Gastroesophageal sphincter (tissue), 4 donors: ENCODE measurements at regions not wholly inside any gene's neighbourhood (a gene's known extent, or its start where the extent isn't known, plus 50 kb on each side); places are given as distances from the start of the nearest gene placed in this dataset.

ENCODE experiments used
- ATAC-seq: fragments of 150-250 bp; one replicate; pipeline ENCODE4 v1.9.1; 2016; ENCODE audit warnings: mild to moderate bottlenecking, moderate library complexity
- H3K27ac ChIP-seq, 4 donors: fragments of 200-600 bp; sonication (generic) in 3 of 4; 1 replicate in 3 of 4; 2 replicates in 1 of 4; pipeline ENCODE4 v1.5.1; 2016 to 2019
- H3K27me3 ChIP-seq: fragments of 200-600 bp; sonication (generic); one replicate; pipeline ENCODE4 v1.5.1; 2019
- H3K36me3 ChIP-seq, 2 donors: fragments of 200-600 bp; sonication (generic); one replicate each; pipeline ENCODE4 v1.5.1; 2019; ENCODE audit warnings: control low read depth in 1 of 2
- H3K4me1 ChIP-seq, 3 donors: fragments of 200-600 bp; sonication (generic); 1 replicate in 2 of 3; 2 replicates in 1 of 3; pipeline ENCODE4 v1.5.1; 2016 to 2019; ENCODE audit warnings: control low read depth in 2 of 3
- H3K4me3 ChIP-seq, 2 donors: fragments of 200-600 bp; sonication (generic); one replicate each; pipeline ENCODE4 v1.5.1; 2019; ENCODE audit warnings: mild to moderate bottlenecking in 1 of 2, moderate library complexity in 1 of 2
- H3K9me3 ChIP-seq, 3 donors: fragments of 200-600 bp; sonication (generic); one replicate each; pipeline ENCODE4 v1.5.1; 2017 to 2019; ENCODE audit warnings: control low read depth in 2 of 3
- EP300 ChIP-seq: sonication (generic); formaldehyde crosslinking; IDR thresholded peaks from one replicate; pipeline ENCODE4 v1.6.1; 2017; ENCODE audit warnings: antibody characterized with exemption, mild to moderate bottlenecking
- POLR2A ChIP-seq, 2 donors: fragments of 450-650 bp; IDR thresholded peaks; one replicate each; pipeline ENCODE4 v1.6.1; 2017; ENCODE audit warnings: antibody characterized with exemption in 2 of 2, mild to moderate bottlenecking in 2 of 2, moderate library complexity in 1 of 2
- POLR2AphosphoS5 ChIP-seq: sonication (generic); formaldehyde crosslinking; IDR thresholded peaks from one replicate; pipeline ENCODE4 v1.6.1; 2017; ENCODE audit warnings: antibody characterized with exemption
- WGBS, 2 donors: methylation state at CpG; one replicate each; pipeline ENCODE4 v1.1.5; 2018; ENCODE audit warnings: low coverage in 1 of 2; 5-methylcytosine and 5-hydroxymethylcytosine counted together
- TF ChIP-seq, protein P1 (sequence below), 4 experiments: fragments of 200-600 bp in 2 of 4; fragments of 450-650 bp in 2 of 4; sonication (generic) in 1 of 4; IDR thresholded peaks; one replicate each; pipeline ENCODE4 v1.5.1; 2017 to 2019; ENCODE audit warnings: antibody characterized with exemption in 4 of 4, mild to moderate bottlenecking in 2 of 4, moderate library complexity in 2 of 4

GRCh38 chr9:95727947-95728520 is 147.5 kb upstream of the ERCC6L2 start:
- no peaks in the 10 kb centered on the region for H3K9me3 ChIP-seq
- WGBS, 2 donors = 94 to 100% methylated on average over 1 to 6 of the region's 7 CpGs

GRCh38 chr9:95726756-95727155 is 148.7 kb upstream of the ERCC6L2 start:
- 53 to 86% methylated on average over 1 to 2 of the region's 2 CpGs for WGBS, 2 donors

More at GRCh38 chr9:95727947-95728520, 147.5 kb upstream of the ERCC6L2 start:
- TF ChIP-seq EP300 (no peak), POLR2A (IDR thresholded peaks at IDR 0.05) (no peak), POLR2AphosphoS5 (no peak)
- TF ChIP-seq, protein P1, sequence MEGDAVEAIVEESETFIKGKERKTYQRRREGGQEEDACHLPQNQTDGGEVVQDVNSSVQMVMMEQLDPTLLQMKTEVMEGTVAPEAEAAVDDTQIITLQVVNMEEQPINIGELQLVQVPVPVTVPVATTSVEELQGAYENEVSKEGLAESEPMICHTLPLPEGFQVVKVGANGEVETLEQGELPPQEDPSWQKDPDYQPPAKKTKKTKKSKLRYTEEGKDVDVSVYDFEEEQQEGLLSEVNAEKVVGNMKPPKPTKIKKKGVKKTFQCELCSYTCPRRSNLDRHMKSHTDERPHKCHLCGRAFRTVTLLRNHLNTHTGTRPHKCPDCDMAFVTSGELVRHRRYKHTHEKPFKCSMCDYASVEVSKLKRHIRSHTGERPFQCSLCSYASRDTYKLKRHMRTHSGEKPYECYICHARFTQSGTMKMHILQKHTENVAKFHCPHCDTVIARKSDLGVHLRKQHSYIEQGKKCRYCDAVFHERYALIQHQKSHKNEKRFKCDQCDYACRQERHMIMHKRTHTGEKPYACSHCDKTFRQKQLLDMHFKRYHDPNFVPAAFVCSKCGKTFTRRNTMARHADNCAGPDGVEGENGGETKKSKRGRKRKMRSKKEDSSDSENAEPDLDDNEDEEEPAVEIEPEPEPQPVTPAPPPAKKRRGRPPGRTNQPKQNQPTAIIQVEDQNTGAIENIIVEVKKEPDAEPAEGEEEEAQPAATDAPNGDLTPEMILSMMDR (IDR thresholded peaks at IDR 0.05) = no peak
- Histone ChIP-seq H3K27me3 (no peaks in the 10 kb centered on the region), H3K4me1 (no peaks in the 10 kb centered on the region), H3K27ac (no peak overlapping the region), H3K36me3 (no peaks in the 10 kb centered on the region), H3K4me3 (no peak overlapping the region)
- no peak for ATAC-seq

DNA sequence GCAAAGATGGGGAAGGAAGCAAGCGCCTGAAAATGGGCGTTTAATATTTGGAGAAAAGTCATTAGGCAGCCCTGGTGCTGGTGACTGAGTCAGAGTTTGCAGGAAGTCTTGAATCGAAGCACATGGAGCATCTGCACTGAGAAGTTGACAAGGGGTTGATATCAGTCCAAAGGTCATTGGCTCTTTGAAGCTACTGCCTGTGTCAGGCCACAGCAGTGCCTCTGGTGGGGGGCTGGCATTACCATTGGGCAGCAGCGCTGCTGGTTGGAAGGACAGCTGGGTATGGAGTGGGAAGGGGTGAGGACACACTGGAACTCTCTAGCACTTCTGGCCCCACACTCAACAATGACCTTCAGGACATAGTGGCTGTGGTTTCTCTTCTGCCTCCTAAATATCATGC is 150.4 kb upstream of the ERCC6L2 start:
- 44 to 71% methylated on average over 2 to 4 of the region's 4 CpGs for WGBS, 2 donors
- Histone ChIP-seq H3K27me3 (no peaks in the 10 kb centered on the region), H3K4me1 (no peaks in the 10 kb centered on the region), H3K4me3 (no peak overlapping the region), H3K9me3 (no peaks in the 10 kb centered on the region), H3K36me3 (no peaks in the 10 kb centered on the region), H3K27ac (no peak overlapping the region)
- ATAC-seq = no peak
- TF ChIP-seq POLR2AphosphoS5 (no peak), POLR2A (IDR thresholded peaks at IDR 0.05) (no peak)
- TF ChIP-seq, protein P1 (IDR thresholded peaks at IDR 0.05) = no peak

More at GRCh38 chr9:95726756-95727155, 148.7 kb upstream of the ERCC6L2 start:
- no peak for TF ChIP-seq EP300
- TF ChIP-seq, protein P1 (IDR thresholded peaks at IDR 0.05) = peak; percentile 65 to 75 (median 72)
- no peak overlapping the region for H3K27ac ChIP-seq
- no peaks in the 10 kb centered on the region for H3K4me1 ChIP-seq
- no peaks in the 10 kb centered on the region for H3K9me3 ChIP-seq
- ATAC-seq = peak; percentile 43
- no peaks in the 10 kb centered on the region for H3K27me3 ChIP-seq
- no peak overlapping the region for H3K4me3 ChIP-seq
- no peaks in the 10 kb centered on the region for H3K36me3 ChIP-seq

GRCh38 chr9:95724253-95724991 is 151.1 kb upstream of the ERCC6L2 start:
- Histone ChIP-seq H3K36me3 (no peaks in the 10 kb centered on the region), H3K27me3 (no peaks in the 10 kb centered on the region), H3K4me3 (no peak overlapping the region), H3K4me1 (no peaks in the 10 kb centered on the region), H3K27ac (no peak overlapping the region), H3K9me3 (no peaks in the 10 kb centered on the region)
- no peak for ATAC-seq
- WGBS, 2 donors = 82 to 84% methylated on average over 5 to 7 of the region's 7 CpGs
- TF ChIP-seq POLR2A (IDR thresholded peaks at IDR 0.05) = no peak
- no peak for TF ChIP-seq EP300
- TF ChIP-seq, protein P1 (IDR thresholded peaks at IDR 0.05) = no peak
- TF ChIP-seq POLR2AphosphoS5 = no peak

- H3K27ac ChIP-seq = no peak overlapping the region
- WGBS, 2 donors = 33 to 60% methylated on average over 1 to 4 of the region's 4 CpGs
- H3K4me1 ChIP-seq = no peaks in the 10 kb centered on the region
- ATAC-seq = no peak
- H3K9me3 ChIP-seq = peaks cover 0 to 5% (median 0%) of the 10 kb centered on the region in 3 donors
- no peaks in the 10 kb centered on the region for H3K36me3 ChIP-seq
- H3K27me3 ChIP-seq = no peaks in the 10 kb centered on the region
- TF ChIP-seq EP300 (no peak), POLR2A (IDR thresholded peaks at IDR 0.05) (no peak), POLR2AphosphoS5 (no peak)
- TF ChIP-seq, protein P1 (IDR thresholded peaks at IDR 0.05) = no peak
- no peak overlapping the region for H3K4me3 ChIP-seq
Measured at GRCh38 chr9:95722141-95722540, 153.3 kb upstream of the ERCC6L2 start.
